ENCODE measurements at regions not wholly inside any gene's neighbourhood (a gene's known extent, or its start where the extent isn't known, plus 50 kb on each side); places are given as distances from the start of the nearest gene placed in this dataset.

DNA sequence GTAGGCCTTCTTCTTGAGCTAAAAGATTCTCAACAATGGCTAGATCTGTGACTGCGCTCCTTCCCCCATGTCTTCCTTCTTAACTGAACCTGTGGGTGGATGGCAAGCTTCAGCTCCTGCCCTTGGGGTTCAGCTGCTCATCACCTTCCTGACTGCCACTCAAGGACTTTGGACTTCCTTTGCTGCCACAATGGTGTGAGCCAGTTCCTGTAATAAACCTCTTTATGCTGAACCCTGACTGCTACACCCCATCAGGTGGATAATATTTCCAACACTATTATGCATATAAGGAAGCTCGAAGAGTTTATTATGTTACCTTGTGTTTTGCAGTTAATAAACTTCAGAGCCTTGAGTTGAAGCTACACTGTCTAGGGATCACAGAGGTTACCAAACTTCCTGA is 208.9 kb upstream of the SLC10A2 start:
- H3K36me3 ChIP-seq (ENCODE audit: control insufficient read depth, insufficient read depth, low read length) = no peaks in the 10 kb centered on the region
- DNase-seq (ENCODE audit: low read depth, low spot score) = no peak
- H3K27me3 ChIP-seq (ENCODE audit: control insufficient read depth, insufficient read depth, low read length) = no peaks in the 10 kb centered on the region
- no CpG with 5 or more reads among the region's 2 CpGs for WGBS (ENCODE audit: insufficient coverage, insufficient read length)
- no peaks in the 10 kb centered on the region; the same call in 1 of the 2 replicates for H3K4me1 ChIP-seq (ENCODE audit: control insufficient read depth, insufficient read depth, low read length)
- no peaks in the 10 kb centered on the region for H3K9me3 ChIP-seq (ENCODE audit: control insufficient read depth, insufficient read depth, low read length)
- H3K27ac ChIP-seq (ENCODE audit: low read length) = no peak overlapping the region
- H3K4me3 ChIP-seq (ENCODE audit: low read length) = no peak overlapping the region

DNA sequence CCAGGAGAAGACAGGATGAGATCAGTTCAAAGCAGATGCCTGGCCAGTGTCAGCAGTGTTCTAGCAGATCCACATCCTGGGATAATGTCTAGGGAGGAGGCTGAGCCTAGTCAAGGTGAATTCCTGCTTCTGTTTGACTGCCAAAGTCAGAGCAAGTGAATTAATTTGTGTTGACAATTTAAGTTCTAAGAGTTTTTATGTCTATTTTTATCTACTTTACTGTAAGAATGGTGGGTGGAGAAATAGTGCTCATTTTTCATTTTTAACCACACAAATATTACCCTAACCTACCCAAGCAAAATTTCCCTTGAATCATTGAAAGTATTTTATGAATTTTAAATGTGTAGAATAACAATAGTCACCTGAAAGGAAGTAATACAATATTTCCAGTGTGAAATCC is 207.6 kb upstream of the SLC10A2 start:
- Histone ChIP-seq H3K4me3 (ENCODE audit: low read length) (no peak overlapping the region), H3K27me3 (ENCODE audit: control insufficient read depth, insufficient read depth, low read length) (no peaks in the 10 kb centered on the region), H3K27ac (ENCODE audit: low read length) (no peak overlapping the region), H3K9me3 (ENCODE audit: control insufficient read depth, insufficient read depth, low read length) (no peaks in the 10 kb centered on the region), H3K36me3 (ENCODE audit: control insufficient read depth, insufficient read depth, low read length) (no peaks in the 10 kb centered on the region), H3K4me1 (ENCODE audit: control insufficient read depth, insufficient read depth, low read length) (no peaks in the 10 kb centered on the region; the same call in 1 of the 2 replicates)
- DNase-seq (ENCODE audit: low read depth, low spot score) = no peak

DNA sequence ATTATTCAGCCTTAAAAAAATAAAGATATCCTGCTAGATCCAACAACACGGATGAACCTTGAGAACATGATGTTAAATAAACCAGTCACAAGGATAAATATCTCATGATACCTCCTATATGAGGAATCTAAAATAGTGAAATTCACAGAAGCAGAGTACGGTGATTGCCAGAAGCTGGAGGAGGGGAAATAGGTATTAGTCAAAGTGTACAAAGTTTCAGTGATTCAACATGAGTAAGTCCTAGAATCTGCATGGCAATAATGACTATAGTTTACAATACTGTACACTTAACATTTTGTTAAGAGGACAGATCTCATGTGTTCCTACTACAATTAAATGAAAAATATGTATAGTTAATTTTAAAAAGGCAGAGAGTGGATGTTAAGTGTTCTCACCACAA is 206.6 kb upstream of the SLC10A2 start:
- no peaks in the 10 kb centered on the region for H3K27me3 ChIP-seq (ENCODE audit: control insufficient read depth, insufficient read depth, low read length)
- H3K36me3 ChIP-seq (ENCODE audit: control insufficient read depth, insufficient read depth, low read length) = no peaks in the 10 kb centered on the region
- no peak overlapping the region for H3K27ac ChIP-seq (ENCODE audit: low read length)
- no peaks in the 10 kb centered on the region; the same call in 1 of the 2 replicates for H3K4me1 ChIP-seq (ENCODE audit: control insufficient read depth, insufficient read depth, low read length)
- no peak for DNase-seq (ENCODE audit: low read depth, low spot score)
- no CpG with 5 or more reads among the region's 2 CpGs for WGBS (ENCODE audit: insufficient coverage, insufficient read length)
- H3K9me3 ChIP-seq (ENCODE audit: control insufficient read depth, insufficient read depth, low read length) = no peaks in the 10 kb centered on the region
- no peak overlapping the region for H3K4me3 ChIP-seq (ENCODE audit: low read length)

DNA sequence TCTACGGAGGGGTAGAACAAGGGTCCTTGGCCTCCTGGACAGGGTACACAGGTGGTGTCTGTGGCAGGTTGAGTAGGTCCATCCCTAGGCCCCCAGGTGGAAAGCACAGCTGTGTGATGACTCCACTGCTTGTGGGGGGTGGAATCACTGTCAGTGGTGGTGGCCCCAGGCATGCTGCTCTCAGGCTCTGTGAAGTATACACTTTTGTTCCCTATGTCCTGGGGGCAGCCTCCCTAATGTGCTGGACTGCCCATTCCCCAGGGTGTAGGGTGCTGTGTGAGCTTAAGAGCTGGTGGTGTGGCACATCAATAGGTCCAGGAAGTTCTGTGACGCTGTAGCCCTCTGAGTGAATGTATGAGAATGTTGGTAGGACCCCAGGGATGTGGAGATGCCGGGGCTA is 197.2 kb upstream of the SLC10A2 start:
- Histone ChIP-seq H3K27ac (ENCODE audit: low read length) (no peak overlapping the region), H3K27me3 (ENCODE audit: control insufficient read depth, insufficient read depth, low read length) (no peaks in the 10 kb centered on the region), H3K9me3 (ENCODE audit: control insufficient read depth, insufficient read depth, low read length) (no peaks in the 10 kb centered on the region), H3K4me3 (ENCODE audit: low read length) (no peak overlapping the region), H3K36me3 (ENCODE audit: control insufficient read depth, insufficient read depth, low read length) (no peaks in the 10 kb centered on the region), H3K4me1 (ENCODE audit: control insufficient read depth, insufficient read depth, low read length) (no peaks in the 10 kb centered on the region)
- WGBS (ENCODE audit: insufficient coverage, insufficient read length) = no CpG with 5 or more reads among the region's 3 CpGs
- DNase-seq (ENCODE audit: low read depth, low spot score) = no peak

DNA sequence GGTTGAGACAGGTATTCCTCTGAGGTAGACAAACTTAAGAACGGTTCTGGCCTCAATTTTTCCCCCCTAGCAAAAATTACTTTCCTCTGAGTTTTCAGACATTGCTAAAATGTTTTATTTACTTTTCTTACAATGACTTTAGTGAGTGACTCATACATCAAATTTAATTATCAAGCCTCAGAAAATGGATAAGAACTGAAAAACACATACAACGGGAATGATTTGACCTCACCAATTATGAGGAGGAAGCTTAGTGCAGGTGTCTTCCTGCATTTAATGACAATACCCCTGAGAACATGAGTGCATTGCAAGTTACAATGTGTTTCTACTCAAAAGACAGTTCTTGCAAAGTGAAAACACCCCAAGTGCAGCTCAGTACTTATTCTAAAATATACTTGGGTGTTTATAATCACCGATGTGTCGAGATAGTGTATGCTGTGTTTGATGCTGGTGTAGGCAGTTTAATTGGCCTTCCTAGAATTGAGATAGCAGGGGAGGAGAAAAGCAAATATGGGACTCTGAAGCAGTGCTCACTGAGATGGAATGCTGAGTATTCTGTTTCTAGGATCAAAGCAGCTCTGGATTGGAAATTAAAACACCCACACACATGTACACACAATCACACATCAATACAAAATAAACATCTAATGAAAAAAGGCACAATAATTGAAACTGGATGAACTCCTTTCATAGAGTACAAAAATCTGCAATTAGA is 189.5 kb upstream of the SLC10A2 start:
- no peaks in the 10 kb centered on the region for H3K36me3 ChIP-seq (ENCODE audit: control insufficient read depth, insufficient read depth, low read length)
- no peak overlapping the region for H3K27ac ChIP-seq (ENCODE audit: low read length)
- H3K27me3 ChIP-seq (ENCODE audit: control insufficient read depth, insufficient read depth, low read length) = no peaks in the 10 kb centered on the region
- no CpG with 5 or more reads among the region's 4 CpGs for WGBS (ENCODE audit: insufficient coverage, insufficient read length)
- H3K4me3 ChIP-seq (ENCODE audit: low read length) = no peak overlapping the region
- no peaks in the 10 kb centered on the region for H3K4me1 ChIP-seq (ENCODE audit: control insufficient read depth, insufficient read depth, low read length)
- no peaks in the 10 kb centered on the region for H3K9me3 ChIP-seq (ENCODE audit: control insufficient read depth, insufficient read depth, low read length)
- DNase-seq (ENCODE audit: low read depth, low spot score) = no peak

DNA sequence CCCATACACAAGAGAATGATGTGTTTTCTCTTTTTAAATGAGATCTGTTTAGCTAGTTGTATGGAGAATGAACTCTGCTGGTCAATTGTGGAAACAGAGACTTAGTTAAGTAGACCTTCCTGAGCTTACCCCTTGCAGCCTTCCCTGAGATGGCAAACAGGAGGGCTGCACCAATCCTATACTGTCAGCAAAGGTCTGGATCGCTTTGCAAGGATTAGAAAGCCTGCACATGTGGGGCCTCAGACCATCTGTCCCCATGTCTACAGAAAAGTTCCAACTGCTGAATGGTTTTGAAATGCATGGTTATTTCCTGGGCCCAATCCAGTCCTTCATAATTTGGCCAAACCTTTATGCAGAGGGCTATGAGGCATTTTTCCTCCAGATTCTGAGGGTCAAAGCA is 183.9 kb upstream of the SLC10A2 start:
- no peaks in the 10 kb centered on the region for H3K9me3 ChIP-seq (ENCODE audit: control insufficient read depth, insufficient read depth, low read length)
- WGBS (ENCODE audit: insufficient coverage, insufficient read length) = no CpG with 5 or more reads among the region's 1 CpG
- H3K36me3 ChIP-seq (ENCODE audit: control insufficient read depth, insufficient read depth, low read length) = no peaks in the 10 kb centered on the region
- no peak overlapping the region for H3K27ac ChIP-seq (ENCODE audit: low read length)
- DNase-seq (ENCODE audit: low read depth, low spot score) = no peak
- H3K4me3 ChIP-seq (ENCODE audit: low read length) = no peak overlapping the region
- no peaks in the 10 kb centered on the region for H3K4me1 ChIP-seq (ENCODE audit: control insufficient read depth, insufficient read depth, low read length)
- no peaks in the 10 kb centered on the region for H3K27me3 ChIP-seq (ENCODE audit: control insufficient read depth, insufficient read depth, low read length)

DNA sequence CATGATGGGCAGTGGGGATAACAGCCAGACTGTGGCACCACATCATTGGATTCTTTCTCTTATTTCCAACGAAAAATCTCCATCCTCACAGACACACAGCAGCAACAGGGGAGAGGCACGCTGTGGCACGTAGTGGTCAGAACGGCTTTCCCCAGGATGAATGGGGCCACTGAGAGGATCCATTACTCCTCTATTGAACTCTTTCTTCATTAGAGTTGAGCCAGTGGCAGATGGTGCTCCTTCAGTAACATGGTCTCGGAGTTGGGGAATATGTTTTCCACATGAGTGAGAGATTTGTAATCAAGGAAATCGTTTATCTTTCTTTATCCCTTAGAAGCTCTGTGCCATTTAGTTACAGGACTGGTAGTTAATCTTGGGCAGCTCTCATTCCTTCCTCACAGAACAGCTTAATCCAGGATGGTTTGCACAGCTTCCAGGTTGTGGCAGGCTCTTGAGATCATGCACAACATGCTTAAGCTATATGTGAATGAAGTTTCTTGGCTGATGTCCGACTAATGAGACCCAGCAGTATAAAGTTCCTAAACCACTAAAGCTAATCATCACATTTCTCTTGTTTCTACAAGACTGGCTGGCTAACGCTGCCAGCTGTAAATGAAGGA is 180.5 kb upstream of the SLC10A2 start:
- no CpG with 5 or more reads among the region's 8 CpGs for WGBS (ENCODE audit: insufficient coverage, insufficient read length)
- H3K27me3 ChIP-seq (ENCODE audit: control insufficient read depth, insufficient read depth, low read length) = no peaks in the 10 kb centered on the region
- DNase-seq (ENCODE audit: low read depth, low spot score) = no peak
- H3K9me3 ChIP-seq (ENCODE audit: control insufficient read depth, insufficient read depth, low read length) = no peaks in the 10 kb centered on the region
- no peak overlapping the region for H3K27ac ChIP-seq (ENCODE audit: low read length)
- H3K36me3 ChIP-seq (ENCODE audit: control insufficient read depth, insufficient read depth, low read length) = no peaks in the 10 kb centered on the region
- H3K4me3 ChIP-seq (ENCODE audit: low read length) = no peak overlapping the region
- no peaks in the 10 kb centered on the region for H3K4me1 ChIP-seq (ENCODE audit: control insufficient read depth, insufficient read depth, low read length)

DNA sequence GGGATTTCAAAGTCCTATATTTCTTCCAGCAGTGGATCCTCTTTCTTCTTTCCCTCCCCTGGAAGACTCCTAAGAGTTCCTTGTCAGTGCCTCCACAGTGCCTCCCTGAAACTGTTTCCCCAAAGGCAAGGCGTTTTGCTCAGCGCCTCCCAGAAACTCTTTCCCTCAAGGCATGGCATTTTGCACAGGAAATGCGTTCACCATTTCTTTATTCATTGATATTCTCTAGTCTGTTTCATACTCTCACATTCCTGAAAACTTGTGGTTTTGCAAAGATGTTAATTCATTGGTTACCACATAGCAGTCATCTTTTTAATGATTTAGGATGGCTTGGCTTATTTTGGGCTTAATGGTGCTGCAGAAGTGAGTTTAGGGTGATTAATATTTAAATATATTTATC is 177.3 kb upstream of the SLC10A2 start:
- Histone ChIP-seq H3K36me3 (ENCODE audit: control insufficient read depth, insufficient read depth, low read length) (no peaks in the 10 kb centered on the region), H3K4me1 (ENCODE audit: control insufficient read depth, insufficient read depth, low read length) (no peaks in the 10 kb centered on the region), H3K27me3 (ENCODE audit: control insufficient read depth, insufficient read depth, low read length) (no peaks in the 10 kb centered on the region), H3K4me3 (ENCODE audit: low read length) (no peak overlapping the region), H3K9me3 (ENCODE audit: control insufficient read depth, insufficient read depth, low read length) (no peaks in the 10 kb centered on the region), H3K27ac (ENCODE audit: low read length) (no peak overlapping the region)
- DNase-seq (ENCODE audit: low read depth, low spot score) = no peak
- no CpG with 5 or more reads among the region's 3 CpGs for WGBS (ENCODE audit: insufficient coverage, insufficient read length)

DNA sequence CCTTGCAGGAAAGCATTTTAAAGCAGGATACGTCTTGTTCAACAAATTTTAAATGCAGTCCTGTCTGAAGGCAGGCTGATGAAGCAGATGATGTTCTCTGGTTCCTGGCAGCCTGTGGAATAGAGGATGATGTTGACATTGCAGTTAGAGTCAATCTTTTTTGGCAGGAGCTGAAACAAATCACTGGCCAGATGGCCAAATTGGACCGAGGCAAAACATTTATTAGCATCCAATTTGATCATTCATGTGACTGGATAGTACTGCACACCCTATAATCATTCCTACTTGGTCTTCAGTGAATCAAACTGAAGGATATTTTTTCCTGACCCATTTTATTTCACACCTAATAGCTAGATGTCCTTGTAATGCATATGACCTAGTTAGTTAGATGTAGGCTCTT is 172.2 kb upstream of the SLC10A2 start:
- no CpG with 5 or more reads among the region's 2 CpGs for WGBS (ENCODE audit: insufficient coverage, insufficient read length)
- Histone ChIP-seq H3K36me3 (ENCODE audit: control insufficient read depth, insufficient read depth, low read length) (no peaks in the 10 kb centered on the region), H3K4me3 (ENCODE audit: low read length) (no peak overlapping the region), H3K9me3 (ENCODE audit: control insufficient read depth, insufficient read depth, low read length) (0 out of 2 replicates have a peak, but pooled peaks cover 1% of the 10 kb centered on the region), H3K4me1 (ENCODE audit: control insufficient read depth, insufficient read depth, low read length) (no peaks in the 10 kb centered on the region), H3K27ac (ENCODE audit: low read length) (no peak overlapping the region), H3K27me3 (ENCODE audit: control insufficient read depth, insufficient read depth, low read length) (no peaks in the 10 kb centered on the region)
- no peak for DNase-seq (ENCODE audit: low read depth, low spot score)

DNA sequence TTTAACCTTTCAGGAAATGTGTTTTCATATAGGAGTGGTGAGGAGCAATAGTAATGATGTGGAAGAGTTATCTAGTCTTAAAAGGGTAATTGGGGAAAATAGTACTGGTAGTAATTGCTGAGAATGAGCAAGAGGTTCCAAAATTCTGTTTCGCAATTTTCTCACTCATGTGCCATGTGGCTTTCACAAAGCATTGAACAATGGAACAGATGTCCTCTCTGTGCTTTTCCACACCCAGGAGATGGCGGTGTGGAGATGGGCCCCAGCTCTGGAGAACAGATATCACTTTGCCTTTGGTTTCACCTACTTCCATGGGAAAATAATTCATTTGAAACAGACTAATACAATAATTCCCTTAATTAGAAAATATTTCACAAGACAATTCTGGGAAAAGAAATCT is 170.0 kb upstream of the SLC10A2 start:
- no peak for DNase-seq (ENCODE audit: low read depth, low spot score)
- no peaks in the 10 kb centered on the region for H3K4me1 ChIP-seq (ENCODE audit: control insufficient read depth, insufficient read depth, low read length)
- H3K9me3 ChIP-seq (ENCODE audit: control insufficient read depth, insufficient read depth, low read length) = 0 out of 2 replicates have a peak, but pooled peaks cover 1% of the 10 kb centered on the region
- H3K27ac ChIP-seq (ENCODE audit: low read length) = no peak overlapping the region
- H3K27me3 ChIP-seq (ENCODE audit: control insufficient read depth, insufficient read depth, low read length) = no peaks in the 10 kb centered on the region
- H3K36me3 ChIP-seq (ENCODE audit: control insufficient read depth, insufficient read depth, low read length) = no peaks in the 10 kb centered on the region
- H3K4me3 ChIP-seq (ENCODE audit: low read length) = no peak overlapping the region
- WGBS (ENCODE audit: insufficient coverage, insufficient read length) = no CpG with 5 or more reads among the region's 2 CpGs

DNA sequence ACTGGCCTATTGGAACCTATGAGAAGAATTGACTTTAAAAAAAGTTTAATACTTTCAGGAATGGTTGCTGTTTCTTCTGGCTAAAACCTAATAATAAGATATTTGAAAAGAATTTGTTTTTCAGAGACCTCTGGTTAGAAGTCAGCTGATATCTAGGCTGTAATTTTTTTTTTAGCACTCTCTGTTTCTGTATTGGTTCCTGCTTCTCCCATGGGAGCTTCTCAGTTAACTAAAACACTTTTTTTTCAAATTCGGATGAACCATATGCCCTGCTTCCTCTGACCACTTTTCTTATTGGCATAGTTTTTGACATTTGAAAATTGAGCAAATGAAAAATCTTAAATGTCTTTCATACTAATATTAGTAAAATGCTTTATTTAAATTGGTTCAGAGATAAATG is 163.5 kb upstream of the SLC10A2 start:
- no CpG with 5 or more reads among the region's 1 CpG for WGBS (ENCODE audit: insufficient coverage, insufficient read length)
- no peaks in the 10 kb centered on the region for H3K36me3 ChIP-seq (ENCODE audit: control insufficient read depth, insufficient read depth, low read length)
- no peaks in the 10 kb centered on the region for H3K4me1 ChIP-seq (ENCODE audit: control insufficient read depth, insufficient read depth, low read length)
- H3K27ac ChIP-seq (ENCODE audit: low read length) = no peak overlapping the region
- H3K27me3 ChIP-seq (ENCODE audit: control insufficient read depth, insufficient read depth, low read length) = no peaks in the 10 kb centered on the region
- no peak for DNase-seq (ENCODE audit: low read depth, low spot score)
- no peaks in the 10 kb centered on the region for H3K9me3 ChIP-seq (ENCODE audit: control insufficient read depth, insufficient read depth, low read length)
- no peak overlapping the region for H3K4me3 ChIP-seq (ENCODE audit: low read length)

All from iPS DF 6.9 (cell line).